Naive thymus-derived CD8-positive, alpha-beta T cell (primary cell): ENCODE measurements at regions not wholly inside any gene's neighbourhood (a gene's known extent, or its start where the extent isn't known, plus 50 kb on each side); places are given as distances from the start of the nearest gene placed in this dataset.
A peak's percentile ranks its signal among the peaks of the same experiment; 100 is the strongest.
"Not testable (repeated sequence)": the region's sequence is repeated elsewhere in the genome, so short reads cannot be mapped to it uniquely, and the experiment has no call there.

Experiments used
- ATAC-seq, 2 donors: fragments of 150-1000 bp; cut with Tn5 transposase in 1 of 2; sonication (Bioruptor Pico), chemical (Tn5 transposase) in 1 of 2; 1 replicate in 1 of 2; 2 replicates in 1 of 2; pipeline ENCODE4 v1.10.0; 2021; ENCODE audit warnings: mild to moderate bottlenecking in 2 of 2, moderate library complexity in 2 of 2
- POLR2A ChIA-PET: fragments of 350-600 bp; sonication (Branson Sonifier 250); formaldehyde crosslinking; loops from one replicate; lab custom pipeline; 2021; ENCODE audit warnings: antibody characterized with exemption; lab: Charles Lee
- DNase-seq, 10 donors: peaks; one replicate each; pipeline versions ENCODE4 v3.0.0 to v3.0.0-alpha.2; 2020 to 2022
- H3K27ac Mint-ChIP-seq, 10 donors: one replicate each; pipeline ENCODE4 v1.8.0; 2020 to 2022; ENCODE audit warnings: mild to moderate bottlenecking in 10 of 10, mixed read lengths in 10 of 10, moderate library complexity in 4 of 10, inconsistent platforms in 1 of 10
- H3K27me3 Mint-ChIP-seq, 5 donors: one replicate each; pipeline ENCODE4 v1.8.0; 2021 to 2022; ENCODE audit warnings: mixed read lengths in 5 of 5
- H3K36me3 Mint-ChIP-seq, 3 donors: one replicate each; pipeline ENCODE4 v1.8.0; 2020 to 2022; ENCODE audit warnings: mixed read lengths in 3 of 3, mild to moderate bottlenecking in 2 of 3, inconsistent platforms in 1 of 3
- H3K4me1 Mint-ChIP-seq, 4 donors: one replicate each; pipeline ENCODE4 v1.8.0; 2021 to 2022; ENCODE audit warnings: mixed read lengths in 4 of 4
- H3K4me3 Mint-ChIP-seq, 10 donors: one replicate each; pipeline ENCODE4 v1.8.0; 2020 to 2022; ENCODE audit warnings: mild to moderate bottlenecking in 10 of 10, mixed read lengths in 10 of 10, moderate library complexity in 6 of 10, inconsistent platforms in 1 of 10
- H3K9me3 Mint-ChIP-seq, 9 donors: one replicate each; pipeline ENCODE4 v1.8.0; 2020 to 2022; ENCODE audit warnings: mixed read lengths in 9 of 9, mild to moderate bottlenecking in 3 of 9, inconsistent platforms in 1 of 9, moderate library complexity in 1 of 9

DNA sequence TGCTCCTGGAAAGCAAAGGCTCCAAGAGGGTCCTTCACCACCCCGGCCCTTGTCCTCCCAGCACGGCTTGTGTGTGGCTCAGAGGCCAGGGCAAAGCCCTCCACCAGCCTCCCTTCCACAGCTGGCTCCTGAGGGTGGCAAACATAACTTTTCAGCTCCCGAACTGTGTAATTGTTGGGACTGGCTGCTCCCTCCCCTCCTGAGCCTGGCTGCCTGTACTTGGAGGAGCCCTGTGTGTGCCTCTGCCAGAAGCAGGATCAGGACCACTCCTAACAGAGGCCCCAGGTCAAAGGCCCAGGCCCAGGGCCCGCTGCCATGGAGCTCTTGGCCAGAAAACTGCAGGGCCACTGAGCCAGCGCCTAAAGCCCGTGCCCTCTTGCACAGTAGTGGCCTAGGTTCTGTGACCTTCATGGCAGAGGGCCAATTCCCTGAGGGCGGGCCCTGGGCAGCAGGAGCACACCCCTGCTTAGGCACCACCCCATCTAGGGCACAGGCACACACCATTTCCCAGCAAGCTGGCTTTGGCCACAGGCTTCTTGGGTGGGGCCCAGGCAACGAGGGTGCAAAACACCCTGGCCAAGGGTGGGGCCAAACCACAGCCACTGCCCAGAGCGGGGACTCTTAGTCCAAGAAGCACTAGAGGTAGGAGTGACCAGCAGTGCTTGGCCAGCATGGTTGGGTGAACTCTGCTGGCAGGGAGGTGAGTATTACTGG is 201.2 kb downstream of the TBC1D2B start:
- H3K27me3 Mint-ChIP-seq, POLR2A ChIA-PET, H3K27ac Mint-ChIP-seq, H3K36me3 Mint-ChIP-seq, DNase-seq, H3K4me1 Mint-ChIP-seq, H3K9me3 Mint-ChIP-seq, H3K4me3 Mint-ChIP-seq, ATAC-seq: not testable (repeated sequence)

GRCh38 chr15:77875066-77875721 is 202.3 kb downstream of the TBC1D2B start:
- H3K9me3 Mint-ChIP-seq, POLR2A ChIA-PET, H3K4me3 Mint-ChIP-seq, H3K27me3 Mint-ChIP-seq, H3K36me3 Mint-ChIP-seq, H3K27ac Mint-ChIP-seq, H3K4me1 Mint-ChIP-seq: not testable (repeated sequence)
- peak; percentile 46 to 55 for ATAC-seq
- peak in 8 of 10 donors; percentile 14 to 40 (median 20) for DNase-seq

- peaks cover 0 to 6% (median 0%) of the 10 kb centered on the region in 5 donors for H3K27me3 Mint-ChIP-seq
- H3K4me1 Mint-ChIP-seq = peaks cover 0 to 3% (median 0%) of the 10 kb centered on the region in 4 donors
- H3K27ac Mint-ChIP-seq = peak overlapping the region in 2 of 10 donors; percentile 20 to 52
- peaks cover 0 to 1% (median 0%) of the 10 kb centered on the region in 9 donors for H3K9me3 Mint-ChIP-seq
- ATAC-seq = no peak
- POLR2A ChIA-PET = no interaction called here
- H3K4me3 Mint-ChIP-seq = no peak overlapping the region
- no peak for DNase-seq
- no peaks in the 10 kb centered on the region for H3K36me3 Mint-ChIP-seq
These were observed 203.4 kb downstream of the TBC1D2B start for GRCh38 chr15:77874063-77874462.

- H3K4me3 Mint-ChIP-seq, DNase-seq, H3K27ac Mint-ChIP-seq, H3K9me3 Mint-ChIP-seq, H3K36me3 Mint-ChIP-seq, H3K27me3 Mint-ChIP-seq, H3K4me1 Mint-ChIP-seq, POLR2A ChIA-PET, ATAC-seq: not testable (repeated sequence)
These were observed 204.7 kb downstream of the TBC1D2B start for GRCh38 chr15:77872521-77873425.

- H3K36me3 Mint-ChIP-seq = no peaks in the 10 kb centered on the region
- H3K4me1 Mint-ChIP-seq = peaks cover 0 to 3% (median 0%) of the 10 kb centered on the region in 4 donors
These were observed 205.6 kb downstream of the TBC1D2B start for GRCh38 chr15:77871852-77872371.

DNA sequence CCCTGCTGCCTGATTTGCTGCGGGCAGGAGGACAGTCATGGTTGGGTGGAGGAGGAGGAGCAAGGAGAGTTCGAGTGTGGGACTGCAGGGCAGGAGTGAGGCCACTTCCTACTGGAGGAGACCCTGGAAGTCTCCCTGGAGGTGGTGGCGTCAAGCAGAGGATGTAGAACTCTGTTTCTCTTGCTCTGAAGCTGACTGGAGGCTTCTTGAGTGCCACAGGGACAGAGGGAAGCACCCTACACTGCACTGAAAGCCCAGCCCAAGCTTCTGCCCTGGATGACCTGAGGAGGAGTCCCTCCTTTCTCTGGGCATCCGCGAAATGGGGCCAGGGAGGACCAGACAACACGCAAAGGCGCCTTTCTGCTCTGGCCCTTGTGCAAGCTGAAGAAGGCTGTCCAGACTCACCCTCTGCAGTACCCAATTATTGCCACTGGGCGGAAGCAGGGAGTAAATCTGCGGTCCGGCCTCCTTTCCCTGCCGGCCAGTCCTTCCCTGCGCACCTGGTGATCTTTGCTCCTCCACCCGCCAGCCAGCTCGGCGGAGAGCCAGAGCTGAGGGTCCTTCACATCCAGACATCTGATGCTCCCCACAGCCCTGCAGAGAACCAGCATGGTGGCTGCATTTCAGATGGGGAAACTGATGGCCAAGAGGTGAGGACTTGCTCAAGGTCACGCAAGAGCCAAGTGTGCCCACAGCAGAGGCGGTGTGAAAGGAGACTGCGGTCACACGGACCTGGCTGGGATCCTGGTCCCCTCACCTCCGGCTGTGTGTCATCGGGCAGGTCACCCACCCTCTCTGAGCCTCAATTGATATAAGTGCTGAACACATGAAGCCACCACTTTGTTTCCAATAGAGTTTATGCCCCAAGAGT is 207.1 kb downstream of the TBC1D2B start:
- Mint-ChIP-seq H3K4me3 (no peak overlapping the region), H3K9me3 (peaks cover 0 to 1% (median 0%) of the 10 kb centered on the region in 9 donors), H3K27me3 (peaks cover 0 to 5% (median 0%) of the 10 kb centered on the region in 5 donors), H3K27ac (no peak overlapping the region), H3K4me1 (peaks cover 0 to 3% (median 0%) of the 10 kb centered on the region in 4 donors), H3K36me3 (no peaks in the 10 kb centered on the region)
- ATAC-seq = no peak
- POLR2A ChIA-PET = no interaction called here
- DNase-seq = peak in 3 of 10 donors; percentile 9 to 50 (median 16)

More at GRCh38 chr15:77871852-77872371, 205.6 kb downstream of the TBC1D2B start:
- Mint-ChIP-seq H3K27me3 (peaks cover 0 to 5% (median 0%) of the 10 kb centered on the region in 5 donors), H3K27ac (no peak overlapping the region), H3K9me3 (peaks cover 0 to 1% (median 0%) of the 10 kb centered on the region in 9 donors), H3K4me3 (no peak overlapping the region)
- POLR2A ChIA-PET = no interaction called here
- DNase-seq (peak in 1 of 10 donors; percentile 58), ATAC-seq (no peak)

- no peaks in the 10 kb centered on the region for H3K36me3 Mint-ChIP-seq
- peaks cover 0 to 3% (median 0%) of the 10 kb centered on the region in 4 donors for H3K4me1 Mint-ChIP-seq
- no peak for ATAC-seq
- H3K27me3 Mint-ChIP-seq = peaks cover 0 to 5% (median 0%) of the 10 kb centered on the region in 5 donors
- POLR2A ChIA-PET = no interaction called here
- H3K4me3 Mint-ChIP-seq = no peak overlapping the region
- H3K27ac Mint-ChIP-seq = no peak overlapping the region
- DNase-seq = peak in 1 of 10 donors; percentile 21
- H3K9me3 Mint-ChIP-seq = peaks cover 0 to 1% (median 0%) of the 10 kb centered on the region in 9 donors
These were observed 208.3 kb downstream of the TBC1D2B start for GRCh38 chr15:77869021-77869895.

DNA sequence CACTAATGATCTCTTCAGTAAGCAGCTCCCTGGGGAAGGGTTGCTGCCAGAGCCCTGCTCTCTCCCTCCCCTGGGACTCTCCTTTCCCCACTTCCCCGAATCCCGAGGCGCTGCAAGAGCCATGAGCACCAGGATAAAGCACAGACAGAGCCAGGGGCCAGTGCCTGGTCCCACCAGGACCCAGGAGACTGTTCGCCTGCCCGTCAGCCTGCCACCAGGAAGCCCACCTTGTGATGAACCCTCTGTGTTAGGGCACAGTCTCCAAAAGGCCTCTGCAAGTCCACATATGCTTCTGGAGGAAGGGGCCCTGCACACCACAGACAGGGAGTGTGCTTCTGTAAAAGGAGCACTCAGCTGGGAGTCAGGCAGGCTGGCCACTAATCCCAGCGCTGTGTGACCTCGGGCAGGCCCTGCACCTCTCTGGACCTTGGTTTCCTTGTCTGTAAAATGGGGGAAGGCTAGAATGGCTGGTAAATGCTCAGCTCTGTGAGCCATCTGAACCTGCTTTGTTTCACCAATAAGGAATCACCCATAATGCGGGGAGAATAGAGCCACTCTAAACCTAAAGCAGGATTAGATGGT is 209.4 kb downstream of the TBC1D2B start:
- H3K9me3 Mint-ChIP-seq, ATAC-seq, POLR2A ChIA-PET, H3K4me1 Mint-ChIP-seq, H3K27me3 Mint-ChIP-seq, H3K36me3 Mint-ChIP-seq, H3K27ac Mint-ChIP-seq, H3K4me3 Mint-ChIP-seq, DNase-seq: not testable (repeated sequence)

GRCh38 chr15:77867266-77868047 is 210.1 kb downstream of the TBC1D2B start:
- peaks cover 0 to 3% (median 0%) of the 10 kb centered on the region in 4 donors for H3K4me1 Mint-ChIP-seq
- H3K27ac Mint-ChIP-seq = no peak overlapping the region
- no peak for ATAC-seq
- no peaks in the 10 kb centered on the region for H3K36me3 Mint-ChIP-seq
- H3K9me3 Mint-ChIP-seq = no peaks in the 10 kb centered on the region
- H3K27me3 Mint-ChIP-seq = peaks cover 0 to 9% (median 3%) of the 10 kb centered on the region in 5 donors
- no peak overlapping the region for H3K4me3 Mint-ChIP-seq
- no peak for DNase-seq
- POLR2A ChIA-PET = no interaction called here

GRCh38 chr15:77866596-77867125 is 210.8 kb downstream of the TBC1D2B start:
- H3K4me3 Mint-ChIP-seq = no peak overlapping the region
- H3K9me3 Mint-ChIP-seq = no peaks in the 10 kb centered on the region
- DNase-seq (no peak), ATAC-seq (no peak)
- no peak overlapping the region for H3K27ac Mint-ChIP-seq
- H3K4me1 Mint-ChIP-seq = peaks cover 0 to 3% (median 0%) of the 10 kb centered on the region in 4 donors
- no peaks in the 10 kb centered on the region for H3K36me3 Mint-ChIP-seq
- H3K27me3 Mint-ChIP-seq = peaks cover 0 to 9% (median 3%) of the 10 kb centered on the region in 5 donors
- POLR2A ChIA-PET = no interaction called here
